Parathyroid adenoma (tissue), 2 donors: ENCODE measurements at regions not wholly inside any gene's neighbourhood (a gene's known extent, or its start where the extent isn't known, plus 50 kb on each side); places are given as distances from the start of the nearest gene placed in this dataset.

Experiments
- H2AFZ ChIP-seq: fragments of 300-600 bp; sonication (generic); one replicate; pipeline ENCODE4 v1.7.0; 2017; ENCODE audit warnings: antibody characterized with exemption, mild to moderate bottlenecking
- H3K27ac ChIP-seq: fragments of 300-600 bp; sonication (generic); one replicate; pipeline ENCODE4 v1.7.0; 2017
- H3K27me3 ChIP-seq: fragments of 300-600 bp; sonication (generic); one replicate; pipeline ENCODE4 v1.7.0; 2017; ENCODE audit warnings: low read length; ENCODE audit not compliant: control insufficient read depth, insufficient read depth
- H3K36me3 ChIP-seq: fragments of 300-600 bp; sonication (generic); one replicate; pipeline ENCODE4 v1.7.0; 2017; ENCODE audit warnings: low read length; ENCODE audit not compliant: control insufficient read depth, insufficient read depth
- H3K4me1 ChIP-seq: fragments of 300-600 bp; sonication (generic); one replicate; pipeline ENCODE4 v1.7.0; 2017; ENCODE audit warnings: control low read depth
- H3K4me2 ChIP-seq: fragments of 300-600 bp; sonication (generic); one replicate; pipeline ENCODE4 v1.7.0; 2017; ENCODE audit warnings: low read length
- H3K4me3 ChIP-seq: fragments of 300-600 bp; sonication (generic); one replicate; pipeline ENCODE4 v1.7.0; 2017; ENCODE audit warnings: low read depth, low read length
- H3K79me2 ChIP-seq: fragments of 300-600 bp; sonication (generic); one replicate; pipeline ENCODE4 v1.7.0; 2017; ENCODE audit warnings: control low read depth
- H3K9ac ChIP-seq: fragments of 300-600 bp; sonication (generic); one replicate; pipeline ENCODE4 v1.7.0; 2017; ENCODE audit warnings: mild to moderate bottlenecking
- H3K9me3 ChIP-seq: fragments of 300-600 bp; sonication (generic); one replicate; pipeline ENCODE4 v1.7.0; 2017; ENCODE audit warnings: low read length; ENCODE audit not compliant: control insufficient read depth
- TF ChIP-seq, protein P1 (sequence below): fragments of 300-600 bp; sonication (generic); IDR thresholded peaks from one replicate; pipeline ENCODE4 v1.7.0; 2017; ENCODE audit warnings: antibody characterized with exemption, mild to moderate bottlenecking
- donor health status: primary hyperparathyroidism.

DNA sequence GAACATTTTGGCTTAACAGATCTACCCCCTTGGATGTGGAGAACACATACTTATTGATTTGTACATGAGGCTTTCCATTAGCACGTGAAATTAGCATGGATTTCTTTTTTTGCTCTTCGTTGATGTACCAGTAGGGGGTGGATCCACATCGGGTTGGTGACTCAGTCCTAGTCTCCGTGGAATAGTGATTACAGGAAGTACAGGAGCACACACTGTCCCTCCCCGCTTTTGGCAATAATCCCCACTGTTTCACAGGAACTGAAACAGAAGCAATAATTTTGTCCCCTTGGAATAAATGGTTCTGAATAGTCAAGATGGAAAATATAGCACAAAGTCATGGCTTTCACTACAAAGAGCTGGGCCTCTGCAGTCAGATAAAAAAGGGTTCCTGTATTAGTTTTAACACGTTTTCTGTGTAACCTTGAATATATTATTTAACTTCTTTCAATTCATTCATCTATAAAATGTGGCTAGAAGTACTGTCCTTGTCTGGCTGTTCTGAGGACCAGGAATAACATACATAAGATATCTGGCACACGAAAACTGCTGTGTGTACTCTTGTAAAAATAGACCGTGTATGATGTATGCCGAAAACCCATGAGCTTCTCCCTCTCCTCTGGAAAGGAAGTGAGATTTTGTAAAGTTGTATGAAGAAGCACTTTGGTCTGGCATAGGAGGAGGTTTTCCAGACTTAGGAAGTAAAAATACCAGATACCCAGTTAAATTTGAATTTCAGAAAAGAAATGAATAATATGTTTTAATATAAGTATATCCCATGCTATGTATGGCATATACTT is 229.2 kb downstream of the GALR1 start:
- TF ChIP-seq, protein P1, sequence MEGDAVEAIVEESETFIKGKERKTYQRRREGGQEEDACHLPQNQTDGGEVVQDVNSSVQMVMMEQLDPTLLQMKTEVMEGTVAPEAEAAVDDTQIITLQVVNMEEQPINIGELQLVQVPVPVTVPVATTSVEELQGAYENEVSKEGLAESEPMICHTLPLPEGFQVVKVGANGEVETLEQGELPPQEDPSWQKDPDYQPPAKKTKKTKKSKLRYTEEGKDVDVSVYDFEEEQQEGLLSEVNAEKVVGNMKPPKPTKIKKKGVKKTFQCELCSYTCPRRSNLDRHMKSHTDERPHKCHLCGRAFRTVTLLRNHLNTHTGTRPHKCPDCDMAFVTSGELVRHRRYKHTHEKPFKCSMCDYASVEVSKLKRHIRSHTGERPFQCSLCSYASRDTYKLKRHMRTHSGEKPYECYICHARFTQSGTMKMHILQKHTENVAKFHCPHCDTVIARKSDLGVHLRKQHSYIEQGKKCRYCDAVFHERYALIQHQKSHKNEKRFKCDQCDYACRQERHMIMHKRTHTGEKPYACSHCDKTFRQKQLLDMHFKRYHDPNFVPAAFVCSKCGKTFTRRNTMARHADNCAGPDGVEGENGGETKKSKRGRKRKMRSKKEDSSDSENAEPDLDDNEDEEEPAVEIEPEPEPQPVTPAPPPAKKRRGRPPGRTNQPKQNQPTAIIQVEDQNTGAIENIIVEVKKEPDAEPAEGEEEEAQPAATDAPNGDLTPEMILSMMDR = no peak
- no peaks in the 10 kb centered on the region for H3K9me3 ChIP-seq
- H3K36me3 ChIP-seq = no peaks in the 10 kb centered on the region
- no peaks in the 10 kb centered on the region for H3K27me3 ChIP-seq
- H3K4me2 ChIP-seq = no peak overlapping the region
- no peak overlapping the region for H3K27ac ChIP-seq
- no peak overlapping the region for H3K9ac ChIP-seq
- no peak overlapping the region for H2AFZ ChIP-seq
- no peaks in the 10 kb centered on the region for H3K4me1 ChIP-seq
- no peaks in the 10 kb centered on the region for H3K79me2 ChIP-seq
- no peak overlapping the region for H3K4me3 ChIP-seq

DNA sequence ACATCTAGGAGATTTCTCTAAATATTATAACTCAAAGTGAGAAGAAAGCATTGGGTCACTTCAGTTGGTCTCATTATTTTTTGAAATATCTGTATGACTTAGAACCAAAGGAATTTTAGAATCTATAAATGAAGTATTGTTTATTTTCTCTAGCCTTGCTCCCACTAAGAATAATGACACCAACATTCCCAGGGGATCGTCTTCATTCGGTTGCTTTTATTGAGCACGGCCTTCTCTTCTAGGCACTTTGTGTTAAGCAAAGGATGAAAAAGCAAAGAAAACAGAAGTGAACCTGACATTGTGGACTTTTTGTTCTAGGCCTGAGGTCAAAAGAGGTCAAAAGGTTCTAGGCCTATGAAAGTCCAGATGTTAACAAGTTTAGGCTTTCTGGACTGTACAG is 231.9 kb downstream of the GALR1 start:
- H3K4me3 ChIP-seq = no peak overlapping the region
- no peaks in the 10 kb centered on the region for H3K36me3 ChIP-seq
- H3K27ac ChIP-seq = no peak overlapping the region
- no peaks in the 10 kb centered on the region for H3K9me3 ChIP-seq
- no peak overlapping the region for H3K4me2 ChIP-seq
- H2AFZ ChIP-seq = no peak overlapping the region
- no peaks in the 10 kb centered on the region for H3K4me1 ChIP-seq
- TF ChIP-seq, protein P1 = no peak
- no peak overlapping the region for H3K9ac ChIP-seq
- H3K79me2 ChIP-seq = no peaks in the 10 kb centered on the region
- H3K27me3 ChIP-seq = no peaks in the 10 kb centered on the region

DNA sequence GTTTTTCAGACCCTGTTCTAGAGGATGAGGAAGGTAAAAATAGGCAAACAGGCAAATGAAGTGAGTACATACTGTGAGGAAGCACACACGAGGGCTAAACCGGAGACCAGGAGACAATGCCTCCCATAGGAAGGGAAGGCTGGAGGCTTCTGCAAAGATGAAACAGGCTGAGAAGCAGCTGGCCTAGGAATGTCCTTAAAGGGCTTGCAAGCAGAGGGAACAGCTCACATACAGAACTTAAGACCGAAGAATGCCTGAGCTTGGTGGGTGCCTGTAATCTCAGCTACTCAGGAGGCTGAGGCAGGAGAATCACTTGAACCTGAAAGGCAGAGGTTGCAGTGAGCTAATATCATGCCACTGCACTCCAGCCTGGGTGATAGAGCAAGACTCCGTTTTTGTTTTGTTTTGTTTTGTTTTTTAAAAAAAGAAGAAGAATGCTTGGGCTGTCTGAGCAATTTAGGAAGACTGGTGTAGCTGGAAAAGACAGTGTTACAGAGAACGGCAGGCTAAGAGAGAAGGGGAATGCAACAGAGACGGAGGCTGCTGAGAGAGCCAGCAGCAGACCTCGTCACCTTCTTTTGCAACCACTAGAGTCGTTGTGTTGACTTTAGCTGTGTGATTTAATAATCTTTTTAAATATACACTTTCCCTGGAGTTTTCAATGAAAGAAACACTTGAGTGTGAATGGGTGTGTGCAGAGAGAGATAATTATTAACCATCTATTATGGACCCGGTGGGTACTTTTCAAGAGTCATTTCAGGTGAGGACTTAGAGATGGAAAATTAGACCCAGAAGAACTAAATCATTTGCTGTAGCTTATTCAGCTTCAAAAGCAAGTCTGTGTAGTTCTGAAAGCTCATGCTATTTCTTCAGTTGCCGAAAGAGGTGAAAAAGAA is 232.8 kb downstream of the GALR1 start:
- no peak overlapping the region for H2AFZ ChIP-seq
- no peaks in the 10 kb centered on the region for H3K79me2 ChIP-seq
- TF ChIP-seq, protein P1 = no peak
- H3K9ac ChIP-seq = no peak overlapping the region
- H3K4me3 ChIP-seq = no peak overlapping the region
- no peaks in the 10 kb centered on the region for H3K9me3 ChIP-seq
- no peaks in the 10 kb centered on the region for H3K4me1 ChIP-seq
- no peak overlapping the region for H3K27ac ChIP-seq
- H3K4me2 ChIP-seq = no peak overlapping the region
- H3K27me3 ChIP-seq = no peaks in the 10 kb centered on the region
- no peaks in the 10 kb centered on the region for H3K36me3 ChIP-seq

DNA sequence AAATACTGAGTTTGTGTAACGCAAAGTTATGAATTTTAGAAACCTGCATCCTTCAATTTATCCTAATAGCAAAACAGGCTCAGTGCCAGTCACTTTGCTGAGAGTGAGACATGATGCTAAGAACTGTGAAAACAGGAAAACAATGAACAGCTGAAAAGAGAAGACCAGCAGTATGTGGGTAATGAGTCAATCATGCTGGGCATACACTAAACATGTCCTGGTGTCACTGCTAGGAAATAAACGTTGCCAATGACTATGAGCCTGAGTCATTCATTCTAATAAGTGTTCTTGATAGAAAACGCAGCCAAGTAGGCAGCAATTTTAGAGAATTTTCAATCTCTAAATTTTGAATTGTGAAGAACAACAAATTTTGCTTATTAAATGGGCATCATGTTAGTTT is 237.3 kb downstream of the GALR1 start:
- Histone ChIP-seq H3K4me2 (no peak overlapping the region), H3K4me3 (no peak overlapping the region), H3K36me3 (no peaks in the 10 kb centered on the region), H3K79me2 (no peaks in the 10 kb centered on the region), H2AFZ (no peak overlapping the region), H3K4me1 (no peaks in the 10 kb centered on the region), H3K27me3 (no peaks in the 10 kb centered on the region), H3K9ac (no peak overlapping the region), H3K27ac (no peak overlapping the region), H3K9me3 (no peaks in the 10 kb centered on the region)
- TF ChIP-seq, protein P1 = no peak
